Urinary bladder (tissue), 3 donors: ENCODE measurements at regions not wholly inside any gene's neighbourhood (a gene's known extent, or its start where the extent isn't known, plus 50 kb on each side); places are given as distances from the start of the nearest gene placed in this dataset.
"Not testable (repeated sequence)": the region's sequence is repeated elsewhere in the genome, so short reads cannot be mapped to it uniquely, and the experiment has no call there.

Experiments used
- DNase-seq: peaks from one replicate; pipeline ENCODE4 v3.0.0-alpha.2; 2015; ENCODE audit errors: extremely low spot score
- H3K27ac ChIP-seq: one replicate; pipeline ENCODE4 v1.5.1; 2013; ENCODE audit warnings: low read depth, mild to moderate bottlenecking, moderate library complexity
- H3K36me3 ChIP-seq: one replicate; pipeline ENCODE4 v1.6.1; 2013; ENCODE audit warnings: mild to moderate bottlenecking, moderate library complexity; ENCODE audit not compliant: insufficient read depth
- H3K4me1 ChIP-seq: one replicate; pipeline ENCODE4 v1.6.1; 2013; ENCODE audit warnings: mild to moderate bottlenecking, moderate library complexity; ENCODE audit not compliant: insufficient read depth
- H3K4me3 ChIP-seq: one replicate; pipeline ENCODE4 v1.5.1; 2013; ENCODE audit warnings: low read depth, low read length
- WGBS: extraction: QIAGEN DNeasy Blood & Tissue Kit; methylation state at CpG from one replicate; pipeline ENCODE4 v1.1.7; 2013; 5-methylcytosine and 5-hydroxymethylcytosine counted together
- donor health status: healthy with polysubstance abuse.
- donor health status: healthy.

DNA sequence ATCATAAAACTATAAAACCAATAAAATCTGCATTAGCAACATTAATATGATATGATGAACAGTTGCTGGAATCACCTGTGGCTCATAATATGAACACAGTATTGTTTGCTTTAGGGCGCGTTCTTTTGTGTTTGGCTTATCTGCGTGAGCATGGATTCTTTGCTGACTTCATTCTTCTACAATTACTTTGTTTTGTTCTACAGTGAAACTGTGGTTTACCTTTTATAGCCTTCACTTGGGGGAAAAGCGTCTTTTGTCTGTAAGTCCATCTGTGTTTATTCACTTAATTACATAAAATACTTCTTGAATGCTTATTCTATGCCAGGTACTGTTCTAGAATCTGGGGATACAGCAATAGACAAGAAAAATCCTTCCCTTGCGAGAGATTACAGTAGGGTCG lies 74.0 kb upstream of the SEC11C start:
- no peaks in the 10 kb centered on the region for H3K4me1 ChIP-seq
- DNase-seq: no peak
- H3K4me3 ChIP-seq: no peak overlapping the region
- no peaks in the 10 kb centered on the region for H3K36me3 ChIP-seq
- no peak overlapping the region for H3K27ac ChIP-seq
- WGBS: 70% methylated on average over 6 of the region's 6 CpGs

DNA sequence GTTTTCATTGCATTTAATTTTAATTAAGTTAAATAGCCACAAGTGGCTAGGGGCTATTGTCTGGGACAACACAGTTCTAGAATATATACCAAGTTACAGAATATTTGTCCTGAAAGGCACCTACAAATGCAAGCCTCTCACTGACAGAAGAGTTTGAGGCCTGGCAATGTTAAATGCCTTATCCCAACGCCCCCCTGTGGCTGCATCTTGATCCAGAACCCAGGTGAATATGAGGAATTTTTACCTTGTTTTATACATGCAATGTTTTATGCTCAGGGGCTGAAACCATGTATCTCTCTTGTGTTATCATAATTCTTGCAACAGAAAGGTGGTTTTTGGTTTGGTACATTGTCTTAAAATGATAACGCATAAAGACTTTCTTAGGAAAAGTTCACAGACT lies 71.8 kb upstream of the SEC11C start:
- Histone ChIP-seq H3K4me1 (no peaks in the 10 kb centered on the region), H3K27ac (no peak overlapping the region), H3K36me3 (no peaks in the 10 kb centered on the region), H3K4me3 (no peak overlapping the region)
- WGBS: 67% methylated on average over 2 of the region's 2 CpGs
- DNase-seq: no peak

DNA sequence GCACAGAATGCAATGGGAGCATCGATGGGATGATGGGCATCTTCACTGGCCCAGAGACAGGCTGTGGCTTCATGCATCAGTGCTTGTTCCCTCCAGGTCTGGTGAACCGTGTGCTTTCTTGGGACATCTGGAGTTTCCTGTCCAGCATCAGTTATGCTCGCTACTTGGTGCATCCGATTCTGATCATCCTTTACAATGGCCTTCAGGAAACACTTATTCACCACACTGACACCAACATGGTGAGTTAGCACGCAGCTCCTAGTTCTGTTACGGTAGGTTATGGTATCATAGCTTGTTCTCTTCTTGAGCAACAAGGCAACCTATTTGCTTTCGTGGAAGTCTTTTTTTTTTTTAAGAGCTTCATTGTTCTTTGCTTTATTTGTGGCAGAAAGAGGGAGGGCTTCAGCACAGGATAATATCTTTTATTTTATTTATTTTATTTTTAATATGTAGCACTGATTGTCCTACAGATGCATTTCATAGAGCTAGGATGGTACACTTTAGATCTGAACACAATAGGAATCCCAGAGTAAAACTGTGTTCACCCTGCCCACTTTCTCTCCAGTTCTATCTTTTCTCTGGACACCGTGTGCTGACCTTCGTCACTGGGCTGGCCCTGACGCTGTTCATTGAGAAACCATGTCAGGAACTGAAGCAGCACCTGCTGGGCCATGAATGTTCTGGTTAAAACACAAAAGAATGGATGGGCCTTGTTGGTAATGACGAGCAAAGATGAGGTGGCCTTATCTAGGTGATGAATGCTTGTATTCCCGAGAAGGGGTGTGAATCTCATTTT lies 71.2 kb upstream of the SEC11C start:
- H3K4me3 ChIP-seq: no peak overlapping the region
- no peak for DNase-seq
- 94% methylated on average over 12 of the region's 12 CpGs for WGBS
- H3K27ac ChIP-seq: no peak overlapping the region
- no peaks in the 10 kb centered on the region for H3K4me1 ChIP-seq
- no peaks in the 10 kb centered on the region for H3K36me3 ChIP-seq

DNA sequence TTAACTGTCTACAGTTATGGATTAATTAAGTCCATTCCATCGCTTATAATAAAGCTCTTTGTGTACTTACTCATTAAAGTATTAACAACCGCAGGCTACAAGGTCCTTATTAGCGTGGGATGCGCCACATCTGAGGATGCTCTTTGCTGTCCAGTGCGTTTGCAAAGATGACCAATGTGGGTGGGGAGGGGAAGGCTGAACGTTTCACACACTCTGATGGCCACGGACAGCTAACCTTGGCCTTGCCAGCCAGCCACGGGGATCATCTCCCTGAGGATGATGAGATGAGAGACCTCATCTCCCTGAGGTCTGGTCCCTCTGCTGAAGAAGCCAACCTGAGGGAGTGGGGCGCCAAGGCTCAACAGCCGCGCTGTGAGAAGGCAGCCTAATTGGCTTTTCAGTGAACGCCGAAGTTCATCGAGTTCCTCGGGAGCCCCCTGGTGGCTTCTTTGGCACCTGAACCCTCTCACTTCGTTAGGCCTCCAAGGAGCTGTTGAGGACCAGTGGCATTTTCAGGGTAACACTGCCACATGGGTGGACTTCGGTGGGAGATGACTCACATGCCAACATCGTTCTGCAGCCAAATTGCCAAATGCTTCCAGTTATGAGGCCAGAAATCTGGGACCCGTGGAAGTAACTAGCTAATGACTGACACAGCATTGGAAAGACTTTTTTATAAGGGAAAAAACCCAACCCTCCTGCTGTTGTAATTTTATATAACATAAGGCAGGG lies 69.3 kb upstream of the SEC11C start:
- no peak overlapping the region for H3K4me3 ChIP-seq
- peak; percentile 61 for DNase-seq
- 31% methylated on average over 19 of the region's 19 CpGs for WGBS

DNA sequence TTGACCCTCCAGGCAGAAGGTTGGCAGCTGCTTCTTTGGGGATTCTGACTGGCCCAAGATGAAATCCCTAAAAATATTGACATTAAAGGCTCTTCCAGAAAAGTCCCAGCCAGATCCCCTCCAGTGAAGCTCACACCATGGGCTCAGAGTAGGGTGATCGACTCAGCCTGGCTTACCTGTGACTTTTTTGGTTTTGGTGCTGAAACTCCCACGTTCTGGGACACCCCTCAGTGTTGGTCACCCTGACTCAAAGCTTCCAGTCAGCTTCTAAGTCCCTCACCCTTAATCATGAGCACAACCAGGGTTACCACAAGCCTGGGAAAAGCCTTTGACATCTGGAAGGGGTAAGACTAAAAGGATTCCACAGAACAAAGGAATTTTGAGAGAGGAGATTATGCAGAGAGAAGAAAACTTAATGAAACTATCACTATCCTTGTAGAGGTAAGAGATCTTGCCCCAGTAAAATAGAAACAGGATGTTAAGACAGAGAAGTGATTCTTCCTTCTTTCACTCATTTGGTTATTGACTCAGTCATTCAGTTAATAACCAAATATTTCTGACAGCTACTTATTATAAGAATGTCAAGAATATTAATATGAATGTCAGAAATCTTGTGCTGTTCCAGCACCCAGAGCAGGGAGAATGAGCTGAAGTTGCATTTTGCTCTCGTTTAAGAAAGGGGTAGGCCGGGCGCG lies 66.8 kb upstream of the SEC11C start:
- H3K27ac ChIP-seq: no peak overlapping the region
- no peaks in the 10 kb centered on the region for H3K4me1 ChIP-seq
- no peaks in the 10 kb centered on the region for H3K36me3 ChIP-seq
- H3K4me3 ChIP-seq: no peak overlapping the region
- no peak for DNase-seq
- WGBS: 94% methylated on average over 6 of the region's 6 CpGs

More for the DNA sequence above, 69.3 kb upstream of the SEC11C start:
- Histone ChIP-seq H3K27ac (no peak overlapping the region), H3K4me1 (no peaks in the 10 kb centered on the region), H3K36me3 (no peaks in the 10 kb centered on the region)

DNA sequence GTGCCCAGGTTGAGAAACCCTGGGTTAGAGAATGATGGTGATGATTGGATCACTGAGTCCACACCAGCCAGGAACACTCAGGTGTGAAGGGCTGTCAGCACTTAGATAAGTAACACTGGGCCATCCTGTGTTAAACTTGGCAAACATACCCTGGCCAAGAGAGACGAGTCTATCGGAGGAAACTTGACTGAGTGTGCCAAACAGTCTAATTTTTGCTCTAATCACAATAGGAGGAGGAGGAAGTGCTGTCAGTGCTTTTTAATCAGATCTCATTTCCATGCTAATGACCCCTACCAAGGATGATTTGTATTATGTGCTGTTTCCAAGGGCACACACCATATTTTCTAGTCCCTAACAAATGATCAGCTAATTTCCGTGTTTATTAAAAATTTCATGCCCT lies 63.8 kb upstream of the SEC11C start:
- Histone ChIP-seq H3K27ac (no peak overlapping the region), H3K36me3 (no peaks in the 10 kb centered on the region), H3K4me3 (no peak overlapping the region), H3K4me1 (no peaks in the 10 kb centered on the region)
- 58% methylated on average over 3 of the region's 3 CpGs for WGBS
- no peak for DNase-seq

DNA sequence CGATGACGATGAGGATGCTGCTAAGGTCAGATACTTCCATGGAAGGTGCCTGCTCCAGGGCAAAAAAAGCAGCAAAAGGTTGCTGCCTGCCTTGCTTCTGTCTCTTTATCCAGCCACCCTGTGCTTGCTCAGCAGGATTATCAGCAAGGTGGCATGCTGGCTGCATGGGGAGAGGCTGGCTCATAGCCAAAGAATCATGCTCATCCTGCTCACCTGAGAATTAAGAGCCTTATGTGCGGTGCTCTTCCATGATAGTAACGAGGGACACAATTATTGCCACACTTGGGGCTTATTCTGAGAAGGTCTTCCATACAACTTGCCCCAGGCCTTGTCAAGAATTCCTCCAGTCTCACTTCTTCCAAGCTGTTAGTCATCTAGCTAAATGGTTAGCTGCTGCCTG lies 60.4 kb upstream of the SEC11C start:
- no peak overlapping the region for H3K27ac ChIP-seq
- H3K36me3 ChIP-seq: no peaks in the 10 kb centered on the region
- H3K4me1 ChIP-seq: no peaks in the 10 kb centered on the region
- 87% methylated on average over 4 of the region's 4 CpGs for WGBS
- H3K4me3 ChIP-seq: no peak overlapping the region
- no peak for DNase-seq

DNA sequence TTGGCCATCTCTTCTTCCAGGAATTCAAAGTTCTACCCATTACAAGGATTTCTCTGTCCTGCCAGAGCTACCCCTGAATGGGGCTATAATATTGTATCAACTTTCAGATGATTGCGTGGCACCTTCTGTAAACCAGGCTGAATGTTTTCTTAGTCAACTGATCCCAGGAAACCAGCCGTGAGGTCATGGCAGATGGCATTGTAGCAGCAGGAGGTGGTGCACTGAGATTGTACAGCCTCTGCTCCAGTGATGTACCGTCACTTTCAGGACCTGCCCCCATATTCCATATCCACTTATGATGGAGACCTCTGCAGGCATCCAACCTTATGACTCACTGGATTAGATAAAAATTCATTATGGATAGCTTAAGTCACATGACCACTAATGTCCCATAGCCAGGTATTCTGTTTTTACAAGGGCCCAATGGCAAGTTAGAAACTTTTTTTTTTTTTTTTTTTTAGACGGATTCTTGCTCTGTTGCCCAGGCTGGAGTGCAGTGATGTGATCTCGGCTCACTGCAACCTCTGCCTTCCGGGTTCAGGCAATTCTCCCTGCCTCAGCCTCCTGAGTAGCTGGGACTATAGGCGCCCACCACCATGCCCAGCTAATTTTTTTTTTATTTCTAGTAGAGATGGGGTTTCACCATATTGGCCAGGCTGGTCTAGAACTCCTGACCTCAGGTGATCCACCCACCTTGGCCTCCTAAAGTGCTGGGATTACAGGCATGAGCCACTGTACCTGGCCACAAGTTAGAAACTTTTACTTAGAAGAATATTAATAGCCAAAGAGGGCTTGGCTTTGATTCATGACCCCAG lies 59.8 kb upstream of the SEC11C start:
- H3K4me3 ChIP-seq, DNase-seq, H3K4me1 ChIP-seq, H3K27ac ChIP-seq, H3K36me3 ChIP-seq: not testable (repeated sequence)
- 93% methylated on average over 7 of the region's 7 CpGs for WGBS

DNA sequence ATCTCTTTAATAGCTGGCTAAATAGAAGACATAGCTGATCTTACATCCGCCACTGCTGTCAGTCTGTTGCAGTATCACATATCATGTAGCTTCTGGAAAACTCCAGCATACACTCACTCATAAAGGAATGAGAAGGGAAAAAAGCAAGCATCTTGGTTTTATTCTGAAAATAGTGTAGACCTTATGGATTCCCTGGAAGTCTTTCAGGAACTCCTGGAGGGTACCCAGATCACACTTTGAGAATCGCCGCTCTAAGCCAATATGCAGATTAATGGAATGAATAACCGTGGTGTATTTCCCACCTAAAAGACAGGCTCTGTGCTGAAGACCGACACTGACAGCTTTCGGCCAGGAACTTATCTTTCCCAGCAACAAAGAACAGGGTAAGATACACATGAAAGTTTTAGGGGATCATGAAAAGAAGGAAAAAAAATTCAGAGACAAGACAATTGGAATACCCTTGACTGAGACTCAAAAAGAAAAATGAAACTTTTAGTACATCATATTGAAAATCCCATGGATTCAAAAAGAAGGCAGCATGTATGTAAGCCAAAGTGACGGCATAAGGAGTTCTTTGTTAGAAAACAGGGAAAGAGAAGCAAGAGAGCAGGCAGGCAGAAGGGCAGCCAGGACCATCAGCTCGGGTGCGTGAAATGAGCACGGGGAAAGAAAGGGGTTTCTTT lies 56.4 kb upstream of the SEC11C start:
- H3K4me1 ChIP-seq: no peaks in the 10 kb centered on the region
- no peak overlapping the region for H3K27ac ChIP-seq
- 75% methylated on average over 10 of the region's 10 CpGs for WGBS
- no peaks in the 10 kb centered on the region for H3K36me3 ChIP-seq
- no peak for DNase-seq
- no peak overlapping the region for H3K4me3 ChIP-seq

DNA sequence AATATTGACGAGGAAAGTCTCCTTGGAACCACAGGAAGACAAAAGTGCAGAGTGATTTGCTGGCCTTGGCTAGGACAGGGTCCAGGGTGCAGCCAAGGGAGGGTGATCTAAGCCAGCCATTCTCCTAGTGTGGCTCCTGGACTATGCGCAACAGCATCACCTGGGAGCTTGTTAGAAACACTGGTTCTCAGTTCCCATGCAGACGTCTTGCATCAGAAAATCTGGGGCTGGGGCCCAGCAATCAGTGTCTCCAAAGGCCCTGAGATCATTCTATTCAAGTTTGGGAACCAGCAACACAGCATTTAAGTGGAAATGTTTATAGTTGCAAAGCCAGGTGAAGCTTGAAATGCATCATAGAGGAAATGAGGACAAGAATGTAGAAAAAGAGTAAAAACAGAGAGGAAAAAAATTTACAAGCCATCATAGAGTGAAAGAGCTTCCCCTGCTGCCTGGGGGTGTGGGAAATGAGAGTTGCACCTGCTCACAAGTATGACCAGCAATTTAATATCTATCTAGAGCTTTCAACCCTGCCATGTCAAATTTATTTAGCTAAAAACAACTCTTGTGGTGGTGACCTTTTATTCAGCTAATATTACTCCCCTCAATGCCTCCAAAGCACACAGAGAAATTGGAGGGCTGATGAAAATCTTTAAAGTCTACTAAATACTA lies 54.4 kb upstream of the SEC11C start:
- DNase-seq: no peak
- WGBS: 90% methylated on average over 3 of the region's 3 CpGs

DNA sequence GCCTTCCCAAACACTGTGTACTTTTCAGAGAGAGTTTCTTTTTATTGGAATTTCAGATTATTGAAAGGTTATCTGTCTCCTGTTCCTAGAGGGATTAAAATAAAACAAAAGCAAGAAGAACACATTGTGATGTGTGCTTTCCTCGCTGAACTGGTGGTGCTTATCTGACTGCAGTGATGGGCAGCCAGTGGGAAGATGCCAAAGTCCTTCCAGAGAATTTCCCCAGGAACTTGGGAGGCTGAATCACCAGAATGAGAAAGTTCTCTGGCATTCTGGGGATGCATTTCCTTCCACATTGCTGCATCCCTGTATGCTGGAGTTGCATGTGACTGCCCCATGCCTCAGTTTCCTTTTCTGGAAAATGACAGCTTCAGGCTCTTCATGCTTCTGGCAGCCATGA lies 53.9 kb upstream of the SEC11C start:
- H3K27ac ChIP-seq: no peak overlapping the region
- WGBS: 44% methylated on average over 1 of the region's 1 CpG
- no peak for DNase-seq
- H3K4me1 ChIP-seq: no peaks in the 10 kb centered on the region
- no peaks in the 10 kb centered on the region for H3K36me3 ChIP-seq
- H3K4me3 ChIP-seq: no peak overlapping the region

More for the DNA sequence above, 54.4 kb upstream of the SEC11C start:
- H3K4me1 ChIP-seq: no peaks in the 10 kb centered on the region
- H3K36me3 ChIP-seq: no peaks in the 10 kb centered on the region
- H3K4me3 ChIP-seq: no peak overlapping the region
- no peak overlapping the region for H3K27ac ChIP-seq

DNA sequence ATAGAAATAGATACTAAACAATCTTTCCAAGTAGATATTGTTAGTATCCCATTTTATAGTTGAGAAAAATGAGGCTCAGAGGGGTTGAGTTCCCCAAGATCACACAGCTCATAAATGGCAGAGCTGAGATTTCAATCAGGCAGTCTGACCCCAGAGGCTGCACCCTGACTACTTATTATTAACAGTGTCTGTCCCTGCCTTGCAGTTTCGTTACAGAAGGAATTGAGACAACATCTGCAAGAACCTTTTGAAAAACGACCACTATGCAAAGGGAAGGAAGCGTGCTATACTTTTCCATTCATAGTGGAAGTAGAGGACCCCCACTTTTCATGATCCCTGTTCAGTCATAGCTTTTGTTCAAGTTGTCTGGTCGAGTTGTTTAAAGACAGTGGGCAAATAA lies 53.2 kb upstream of the SEC11C start:
- H3K4me3 ChIP-seq: no peak overlapping the region
- H3K27ac ChIP-seq: no peak overlapping the region
- DNase-seq: no peak
- H3K4me1 ChIP-seq: no peaks in the 10 kb centered on the region
- 67% methylated on average over 4 of the region's 4 CpGs for whole genome bisulfite sequencing
- no peaks in the 10 kb centered on the region for H3K36me3 ChIP-seq
